ENCODE measurements at regions not wholly inside any gene's neighbourhood (a gene's known extent, or its start where the extent isn't known, plus 50 kb on each side); places are given as distances from the start of the nearest gene placed in this dataset.

DNA sequence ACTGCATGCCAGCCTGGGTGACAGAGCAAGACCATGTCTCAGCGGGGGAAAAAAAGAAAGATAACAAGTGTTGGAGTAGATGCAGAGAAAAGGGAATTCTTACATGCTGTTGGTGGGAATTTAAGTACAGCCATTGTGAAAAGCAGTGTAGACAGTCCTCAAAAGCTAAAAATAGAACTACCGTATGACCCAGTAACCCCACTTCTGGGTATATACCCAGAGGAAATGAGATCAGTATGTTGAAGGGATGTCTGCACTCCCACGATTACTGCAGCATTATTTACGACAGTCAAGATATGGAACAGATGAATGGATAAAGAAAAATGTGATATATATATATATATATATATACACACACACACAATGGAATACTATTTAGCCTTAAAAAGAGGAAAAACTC, 225.3 kb upstream of the SLC24A2 start:
- Histone ChIP-seq H3K36me3 (no peaks in the 10 kb centered on the region), H3K27ac (no peak overlapping the region), H3K9me3 (peaks cover 0 to 12% (median 0%) of the 10 kb centered on the region in 8 donors), H3K4me1 (peaks cover 0 to 10% (median 0%) of the 10 kb centered on the region in 6 donors), H3K27me3 (replicated peaks in 1 of 7) (no peaks in the 10 kb centered on the region), H3K4me3 (no peak overlapping the region)
- DNase-seq, result no peak
- TF ChIP-seq POLR2A (IDR thresholded peaks at IDR 0.05) (no peak), POLR2AphosphoS5 (IDR thresholded peaks at IDR 0.05) (no peak)
- TF ChIP-seq, protein P1, sequence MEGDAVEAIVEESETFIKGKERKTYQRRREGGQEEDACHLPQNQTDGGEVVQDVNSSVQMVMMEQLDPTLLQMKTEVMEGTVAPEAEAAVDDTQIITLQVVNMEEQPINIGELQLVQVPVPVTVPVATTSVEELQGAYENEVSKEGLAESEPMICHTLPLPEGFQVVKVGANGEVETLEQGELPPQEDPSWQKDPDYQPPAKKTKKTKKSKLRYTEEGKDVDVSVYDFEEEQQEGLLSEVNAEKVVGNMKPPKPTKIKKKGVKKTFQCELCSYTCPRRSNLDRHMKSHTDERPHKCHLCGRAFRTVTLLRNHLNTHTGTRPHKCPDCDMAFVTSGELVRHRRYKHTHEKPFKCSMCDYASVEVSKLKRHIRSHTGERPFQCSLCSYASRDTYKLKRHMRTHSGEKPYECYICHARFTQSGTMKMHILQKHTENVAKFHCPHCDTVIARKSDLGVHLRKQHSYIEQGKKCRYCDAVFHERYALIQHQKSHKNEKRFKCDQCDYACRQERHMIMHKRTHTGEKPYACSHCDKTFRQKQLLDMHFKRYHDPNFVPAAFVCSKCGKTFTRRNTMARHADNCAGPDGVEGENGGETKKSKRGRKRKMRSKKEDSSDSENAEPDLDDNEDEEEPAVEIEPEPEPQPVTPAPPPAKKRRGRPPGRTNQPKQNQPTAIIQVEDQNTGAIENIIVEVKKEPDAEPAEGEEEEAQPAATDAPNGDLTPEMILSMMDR (IDR thresholded peaks at IDR 0.05 in 8 of 11, conservative IDR thresholded peaks at IDR 0.05 in 3 of 11), result no peak
- intact Hi-C loops (cut with DNase I; ENCODE audit: low total_unique reads), result no loop called here
- 63 to 73% (median 71%) methylated on average over 4 of the region's 4 CpGs for WGBS, 5 donors

DNA sequence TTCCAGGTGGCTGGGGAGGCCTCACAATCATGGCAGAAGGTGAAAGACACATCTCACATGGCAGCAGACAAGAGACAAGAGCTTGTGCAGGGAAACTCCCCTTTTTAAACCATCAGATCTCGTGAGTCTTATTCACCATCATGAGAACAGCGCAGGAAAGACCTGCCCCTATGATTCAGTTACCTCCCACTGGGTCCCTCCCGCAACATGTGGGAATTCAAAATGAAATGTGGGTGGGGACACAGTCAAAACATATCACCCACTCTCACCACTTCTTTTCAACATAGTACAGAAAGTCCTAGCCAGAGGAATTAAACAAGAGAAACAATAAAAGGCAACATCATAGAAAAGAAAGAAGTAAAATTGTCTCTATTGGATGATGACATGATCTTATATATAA, 223.4 kb upstream of the SLC24A2 start:
- no peak for TF ChIP-seq POLR2A (IDR thresholded peaks at IDR 0.05)
- TF ChIP-seq, protein P1 (IDR thresholded peaks at IDR 0.05 in 8 of 11, conservative IDR thresholded peaks at IDR 0.05 in 3 of 11), result no peak
- TF ChIP-seq POLR2AphosphoS5 (IDR thresholded peaks at IDR 0.05), result no peak
- peaks cover 0 to 10% (median 0%) of the 10 kb centered on the region in 6 donors for H3K4me1 ChIP-seq
- no peaks in the 10 kb centered on the region for H3K36me3 ChIP-seq
- no peak overlapping the region for H3K27ac ChIP-seq
- 79 to 99% (median 91%) methylated on average over 3 of the region's 3 CpGs for WGBS, 5 donors
- DNase-seq, result no peak
- no peak overlapping the region for H3K4me3 ChIP-seq
- no peaks in the 10 kb centered on the region for H3K27me3 ChIP-seq (replicated peaks in 1 of 7)
- intact Hi-C loops (cut with DNase I; ENCODE audit: low total_unique reads), result no loop called here
- peaks cover 0 to 12% (median 0%) of the 10 kb centered on the region in 8 donors for H3K9me3 ChIP-seq

DNA sequence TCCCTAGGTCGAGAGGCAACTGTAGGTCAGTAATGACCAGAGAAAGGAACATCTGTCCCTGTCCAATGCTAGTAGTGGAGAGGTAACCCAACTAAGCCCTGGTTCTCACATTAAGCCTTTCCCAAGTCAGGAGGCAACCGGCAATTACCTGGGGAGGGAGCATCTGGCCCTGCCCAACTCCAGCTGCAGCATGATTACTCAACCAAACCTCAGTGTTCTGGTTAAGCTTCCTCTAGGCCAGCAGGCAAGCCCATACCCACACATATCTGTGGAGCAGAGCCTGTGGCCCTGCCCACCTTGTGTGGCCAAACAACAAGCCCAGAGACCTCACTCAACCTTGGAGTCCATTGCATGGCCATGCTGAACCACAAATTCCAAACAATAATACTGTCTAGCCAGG, 220.8 kb upstream of the SLC24A2 start:
- peaks cover 0 to 12% (median 0%) of the 10 kb centered on the region in 8 donors for H3K9me3 ChIP-seq
- no peaks in the 10 kb centered on the region for H3K27me3 ChIP-seq (replicated peaks in 1 of 7)
- H3K4me1 ChIP-seq, result no peaks in the 10 kb centered on the region
- WGBS, 5 donors, result 72 to 93% (median 91%) methylated on average over 2 of the region's 2 CpGs
- intact Hi-C loops (cut with DNase I; ENCODE audit: low total_unique reads), result no loop called here
- no peak for TF ChIP-seq POLR2A (IDR thresholded peaks at IDR 0.05)
- TF ChIP-seq, protein P1 (IDR thresholded peaks at IDR 0.05 in 8 of 11, conservative IDR thresholded peaks at IDR 0.05 in 3 of 11), result no peak
- no peak overlapping the region for H3K27ac ChIP-seq
- H3K36me3 ChIP-seq, result no peaks in the 10 kb centered on the region
- no peak overlapping the region for H3K4me3 ChIP-seq
- DNase-seq, result no peak

DNA sequence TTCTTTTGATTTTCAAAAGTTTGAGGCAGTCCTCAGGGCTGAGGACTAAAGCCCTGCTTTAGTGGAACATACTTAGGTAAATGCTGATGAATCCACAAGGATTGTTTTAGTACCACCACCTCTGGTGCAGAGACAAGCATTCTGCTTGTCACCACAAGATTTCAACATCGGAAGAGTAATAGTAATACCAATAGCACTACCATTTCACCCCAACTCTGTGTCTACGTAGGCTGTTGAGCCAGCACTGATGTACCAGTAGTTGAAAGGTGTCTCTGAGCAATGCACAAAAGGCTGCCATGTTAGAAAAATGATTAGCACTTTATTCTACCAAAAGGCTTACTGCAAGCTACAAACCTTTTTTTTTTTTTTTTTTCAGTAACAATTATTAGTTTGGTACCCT, 213.2 kb upstream of the SLC24A2 start:
- 82 to 99% (median 90%) methylated on average over 2 of the region's 2 CpGs for WGBS, 5 donors
- no peak for DNase-seq
- no peak overlapping the region for H3K27ac ChIP-seq
- H3K4me1 ChIP-seq, result no peaks in the 10 kb centered on the region
- TF ChIP-seq POLR2AphosphoS5 (IDR thresholded peaks at IDR 0.05) (no peak), POLR2A (IDR thresholded peaks at IDR 0.05) (no peak)
- TF ChIP-seq, protein P1 (IDR thresholded peaks at IDR 0.05 in 8 of 11, conservative IDR thresholded peaks at IDR 0.05 in 3 of 11), result no peak
- H3K4me3 ChIP-seq, result no peak overlapping the region
- intact Hi-C loops (cut with DNase I; ENCODE audit: low total_unique reads), result no loop called here
- H3K27me3 ChIP-seq (replicated peaks in 1 of 7), result no peaks in the 10 kb centered on the region
- peaks cover 0 to 3% (median 0%) of the 10 kb centered on the region in 8 donors for H3K9me3 ChIP-seq
- H3K36me3 ChIP-seq, result no peaks in the 10 kb centered on the region

All from spleen (tissue), 11 donors.